IMR-90 (cell line): ENCODE measurements at regions not wholly inside any gene's neighbourhood (a gene's known extent, or its start where the extent isn't known, plus 50 kb on each side); places are given as distances from the start of the nearest gene placed in this dataset.

Experiments
- ATAC-seq: fragments of 200-7000 bp; cut with Tn5 transposase; 2 replicates; pipeline ENCODE4 v1.9.1; 2020; ENCODE audit warnings: low read depth, mild to moderate bottlenecking, moderate library complexity
- BruUV-seq: library from RNA; stranded (reverse); fragments of 400-500 nt; replicated peaks from 2 replicates; lab custom pipeline; 2021; lab: Mats Ljungman, UMichigan
- CTCF ChIA-PET: fragments of 300-600 bp; formaldehyde crosslinking; extraction: SDS; loops from one replicate; lab custom pipeline; 2021; ENCODE audit warnings: antibody characterized with exemption; lab: Yijun Ruan, JAX
- POLR2A ChIA-PET: fragments of 300-600 bp; sonication (Branson Sonifier 250); formaldehyde crosslinking; loops from one replicate; lab custom pipeline; 2022; ENCODE audit warnings: antibody characterized with exemption; ENCODE audit not compliant: unreplicated experiment; lab: Charles Lee
- DNase-seq: peaks from one replicate; pipeline ENCODE4 v3.0.0; 2013
- H2AFZ ChIP-seq: replicated peaks from 2 replicates; pipeline ENCODE3; 2013; ENCODE audit warnings: low read length, mild to moderate bottlenecking; ENCODE audit not compliant: poor library complexity
- H2AK5ac ChIP-seq: 2 replicates; pipeline ENCODE4 v1.6.1; 2013; ENCODE audit warnings: low read depth, low read length, inconsistent platforms
- H2AK9ac ChIP-seq: replicated peaks from 2 replicates; pipeline ENCODE3; 2013; ENCODE audit warnings: mild to moderate bottlenecking, low read depth, low read length, moderate library complexity; ENCODE audit not compliant: poor library complexity
- H2BK120ac ChIP-seq: 2 replicates; pipeline ENCODE4 v1.6.1; 2013; ENCODE audit warnings: low read depth, low read length, inconsistent platforms
- H2BK15ac ChIP-seq: 3 replicates; pipeline ENCODE4 v1.6.1; 2013; ENCODE audit warnings: low read depth, low read length, inconsistent platforms
- H2BK20ac ChIP-seq: 2 replicates; pipeline ENCODE4 v1.6.1; 2013; ENCODE audit warnings: low read depth, mild to moderate bottlenecking, inconsistent platforms, low read length, moderate library complexity
- H2BK5ac ChIP-seq: 2 replicates; pipeline ENCODE4 v1.6.1; 2013; ENCODE audit warnings: mild to moderate bottlenecking, low read depth, low read length, inconsistent platforms; ENCODE audit not compliant: poor library complexity, severe bottlenecking
- H3K14ac ChIP-seq: replicated peaks from 2 replicates; pipeline ENCODE4 v1.6.1; 2013; ENCODE audit warnings: low read depth, low read length, inconsistent platforms
- H3K18ac ChIP-seq: 2 replicates; pipeline ENCODE4 v1.6.1; 2013; ENCODE audit warnings: low read depth, low read length, control low read depth
- H3K23ac ChIP-seq: 2 replicates; pipeline ENCODE4 v1.6.1; 2013; ENCODE audit warnings: low read depth, low read length, inconsistent platforms
- H3K27ac ChIP-seq: 2 replicates; pipeline ENCODE4 v1.5.1; 2013; ENCODE audit warnings: mild to moderate bottlenecking, control low read depth, low read length; ENCODE audit not compliant: insufficient read depth
- H3K27me3 ChIP-seq: 2 replicates; pipeline ENCODE4 v1.6.1; 2013; ENCODE audit warnings: low read length; ENCODE audit not compliant: control insufficient read depth, insufficient read depth
- H3K36me3 ChIP-seq: 2 replicates; pipeline ENCODE4 v1.6.1; 2013; ENCODE audit warnings: low read length, mixed read lengths; ENCODE audit not compliant: control insufficient read depth, insufficient read depth
- H3K4ac ChIP-seq: 2 replicates; pipeline ENCODE4 v1.6.1; 2013; ENCODE audit warnings: low read depth, low read length, inconsistent platforms
- H3K4me1 ChIP-seq: 2 replicates; pipeline ENCODE4 v1.6.1; 2013; ENCODE audit warnings: low read length, mixed read lengths; ENCODE audit not compliant: control insufficient read depth, insufficient read depth
- H3K4me2 ChIP-seq: 2 replicates; pipeline ENCODE4 v1.6.1; 2013; ENCODE audit warnings: low read depth, mild to moderate bottlenecking, control low read depth, low read length, moderate library complexity
- H3K4me3 ChIP-seq: 2 replicates; pipeline ENCODE4 v1.5.1; 2013; ENCODE audit warnings: low read depth, mild to moderate bottlenecking, control low read depth, low read length, moderate library complexity; ENCODE audit not compliant: insufficient read depth
- H3K56ac ChIP-seq: 2 replicates; pipeline ENCODE4 v1.6.1; 2013; ENCODE audit warnings: low read length, inconsistent platforms; ENCODE audit not compliant: insufficient read depth; ENCODE audit errors: extremely low read depth
- H3K79me1 ChIP-seq, 2 experiments: 2 replicates each; pipeline ENCODE4 v1.6.1; 2013; ENCODE audit warnings: low read length in 2 of 2, inconsistent platforms in 1 of 2, low read depth in 1 of 2
- H3K9ac ChIP-seq: 2 replicates; pipeline ENCODE4 v1.6.1; 2013; ENCODE audit warnings: low read depth, low read length, control low read depth
- H3K9me1 ChIP-seq: 2 replicates; pipeline ENCODE4 v1.6.1; 2013; ENCODE audit warnings: low read length, inconsistent platforms; ENCODE audit not compliant: insufficient read depth
- H3K9me3 ChIP-seq: 2 replicates; pipeline ENCODE4 v1.6.1; 2013; ENCODE audit warnings: low read length; ENCODE audit not compliant: control insufficient read depth, insufficient read depth
- H4K20me1 ChIP-seq: 2 replicates; pipeline ENCODE4 v1.6.1; 2013; ENCODE audit warnings: low read length, inconsistent platforms; ENCODE audit not compliant: insufficient read depth
- H4K5ac ChIP-seq: 2 replicates; pipeline ENCODE4 v1.6.1; 2013; ENCODE audit warnings: mild to moderate bottlenecking, low read depth, low read length, control low read depth
- H4K8ac ChIP-seq, 2 experiments: 2 replicates each; pipeline ENCODE4 v1.6.1; 2013; ENCODE audit warnings: low read depth in 2 of 2, low read length in 2 of 2, control low read depth in 1 of 2, inconsistent platforms in 1 of 2
- H4K91ac ChIP-seq: 2 replicates; pipeline ENCODE4 v1.6.1; 2013; ENCODE audit warnings: low read depth, low read length, inconsistent platforms; ENCODE audit not compliant: insufficient read depth
- BHLHE40 ChIP-seq: fragments of 150-350 bp; IDR thresholded peaks from 2 replicates; pipeline ENCODE4 v1.6.1; 2016; ENCODE audit warnings: mild to moderate bottlenecking, low read depth, low read length
- MAFK ChIP-seq: IDR thresholded peaks from 2 replicates; pipeline ENCODE4 v1.6.1; 2012; ENCODE audit warnings: low read depth, low read length, improper control_type of control experiment
- NFE2L2 ChIP-seq: fragments of 150-350 bp; IDR thresholded peaks from 2 replicates; pipeline ENCODE4 v1.6.1; 2016; ENCODE audit warnings: low read depth, mild to moderate bottlenecking, low read length
- RFX5 ChIP-seq: IDR thresholded peaks from 2 replicates; pipeline ENCODE4 v1.8.0; 2012; ENCODE audit warnings: low read depth, mild to moderate bottlenecking, low read length, moderate library complexity
- WGBS, 2 experiments: methylation state at CpG; one replicate each; pipeline versions ENCODE4 v1.1.5 to v1.1.7; 2013; ENCODE audit warnings: missing lambda C conversion rate in 2 of 2; ENCODE audit not compliant: insufficient read length in 1 of 2; ENCODE audit errors: extremely low coverage in 2 of 2; 5-methylcytosine and 5-hydroxymethylcytosine counted together
- dilution Hi-C: fragments of 300-500 bp; cut with HindIII; formaldehyde crosslinking; loops from one replicate; pipeline ENCODE4 v1.14.3; 2018; ENCODE audit warnings: low sequenced_read_pairs; ENCODE audit not compliant: unreplicated experiment
- in situ Hi-C: fragments of 300-500 bp; cut with MboI; formaldehyde crosslinking; loops from 3 replicates; pipeline ENCODE4 v1.14.3; 2019; ENCODE audit warnings: low sequenced_read_pairs, inconsistent platforms, mixed read lengths
- intact Hi-C: fragments of 100-400 bp; cut with micrococcal nuclease; formaldehyde crosslinking; loops from 2 replicates; pipeline ENCODE4 v1.10.0; 2022
- TF ChIP-seq, protein P1 (sequence below): fragments of 150-350 bp; IDR thresholded peaks from 2 replicates; pipeline ENCODE4 v1.6.1; 2017; ENCODE audit warnings: mild to moderate bottlenecking, antibody characterized with exemption, low read length, low read depth

DNA sequence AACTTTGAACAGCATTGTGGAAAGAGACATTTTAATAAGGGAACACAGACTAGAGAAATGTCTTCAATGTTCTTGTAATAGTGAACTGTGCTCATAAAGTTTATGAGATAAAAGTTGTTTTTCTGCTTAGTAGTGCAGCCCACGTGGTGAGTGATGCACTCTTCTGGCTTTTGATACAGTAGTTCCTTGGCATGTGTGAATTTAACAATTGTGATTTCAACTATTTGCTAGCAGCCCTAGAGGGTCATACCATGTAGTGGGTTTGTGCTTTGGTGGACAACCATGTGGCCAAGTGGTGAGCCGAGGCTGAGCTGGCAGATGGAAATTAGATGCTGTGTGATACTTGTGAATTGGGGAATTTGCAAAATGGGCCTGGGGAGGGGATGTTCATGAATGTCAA lies 116.2 kb upstream of the SLC4A4 start:
- H3K9me1 ChIP-seq, result peaks cover 2% of the 10 kb centered on the region; the same call in 1 of the 2 replicates
- H3K14ac ChIP-seq, result 0 out of 2 replicates have a peak overlapping the region, but pooled peaks have one; percentile 1
- ATAC-seq (no peak), DNase-seq (no peak)
- TF ChIP-seq BHLHE40 (no peak), MAFK (no peak), NFE2L2 (no peak), RFX5 (no peak)
- TF ChIP-seq, protein P1, sequence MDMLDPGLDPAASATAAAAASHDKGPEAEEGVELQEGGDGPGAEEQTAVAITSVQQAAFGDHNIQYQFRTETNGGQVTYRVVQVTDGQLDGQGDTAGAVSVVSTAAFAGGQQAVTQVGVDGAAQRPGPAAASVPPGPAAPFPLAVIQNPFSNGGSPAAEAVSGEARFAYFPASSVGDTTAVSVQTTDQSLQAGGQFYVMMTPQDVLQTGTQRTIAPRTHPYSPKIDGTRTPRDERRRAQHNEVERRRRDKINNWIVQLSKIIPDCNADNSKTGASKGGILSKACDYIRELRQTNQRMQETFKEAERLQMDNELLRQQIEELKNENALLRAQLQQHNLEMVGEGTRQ, result no peak
- H3K4me2 ChIP-seq, result no peak overlapping the region
- dilution Hi-C loops (no loop called here), intact Hi-C loops (no loop called here), in situ Hi-C loops (loop anchor here (25.0 kb wide), 1 partner anchor 490 kb away; no protein-coding TSS in a partner anchor)
- peaks cover 34 to 62% of the 10 kb centered on the region in 2 experiments for H3K79me1 ChIP-seq
- H4K20me1 ChIP-seq, result peaks cover 4% of the 10 kb centered on the region; the same call in 1 of the 2 replicates
- H3K4me3 ChIP-seq, result no peak overlapping the region
- H3K4me1 ChIP-seq, result peaks cover 4% of the 10 kb centered on the region
- H3K4ac ChIP-seq, result no peak overlapping the region
- no peaks in the 10 kb centered on the region for H3K9me3 ChIP-seq
- no peak overlapping the region for H4K5ac ChIP-seq
- POLR2A ChIA-PET, result no interaction called here
- H3K27ac ChIP-seq, result no peak overlapping the region
- no peak overlapping the region for H3K56ac ChIP-seq
- H2BK5ac ChIP-seq, result no peak overlapping the region
- no peak overlapping the region for H2AK5ac ChIP-seq
- no peak overlapping the region for H4K8ac ChIP-seq
- no peak overlapping the region for H3K18ac ChIP-seq
- H2BK120ac ChIP-seq, result no peak overlapping the region
- no peaks in the 10 kb centered on the region for H3K27me3 ChIP-seq
- H3K9ac ChIP-seq, result no peak overlapping the region
- H3K23ac ChIP-seq, result no peak overlapping the region
- 80% methylated on average over 1 of the region's 2 CpGs; no CpG with 5 or more reads in 1 of the 2 experiments for WGBS, 2 experiments
- no peak overlapping the region for H4K91ac ChIP-seq
- no peak overlapping the region for H2BK15ac ChIP-seq
- no peak overlapping the region for H2AFZ ChIP-seq
- CTCF ChIA-PET, result no interaction called here
- no peak overlapping the region for H2BK20ac ChIP-seq
- H2AK9ac ChIP-seq, result no peak overlapping the region
- peaks cover 11% of the 10 kb centered on the region for H3K36me3 ChIP-seq
- BruUV-seq, result no TSS peak
